ENCODE measurements at regions not wholly inside any gene's neighbourhood (a gene's known extent, or its start where the extent isn't known, plus 50 kb on each side); places are given as distances from the start of the nearest gene placed in this dataset.

DNA sequence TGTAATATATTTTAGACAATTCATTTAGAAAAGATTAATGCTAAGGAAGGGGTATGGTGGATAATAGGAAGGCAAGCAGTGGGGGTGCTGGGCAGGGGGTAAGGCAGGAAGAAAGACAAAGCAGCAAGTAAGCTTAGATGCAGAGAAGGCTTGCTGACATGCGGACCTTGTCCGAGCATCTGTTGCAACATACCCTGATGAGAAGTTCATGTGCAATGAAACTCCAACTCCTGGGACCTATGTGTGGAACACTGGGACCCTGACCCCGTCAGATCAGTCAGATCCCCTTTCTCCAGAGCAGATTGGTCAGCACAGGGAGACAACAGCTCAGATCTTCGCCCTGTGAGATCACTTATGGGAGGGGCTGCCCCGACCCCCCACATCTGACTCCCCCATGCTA lies 71.3 kb upstream of the ZNF599 start:
- Histone ChIP-seq H3K9me2 (ENCODE audit: insufficient read depth) (no peaks in the 10 kb centered on the region), H3K4me2 (ENCODE audit: unreplicated experiment) (no peak overlapping the region), H4K20me1 (ENCODE audit: insufficient read depth) (no peaks in the 10 kb centered on the region), H3K36me3 (ENCODE audit: low read depth) (no peaks in the 10 kb centered on the region), H3K9me3 (ENCODE audit: low read depth) (no peaks in the 10 kb centered on the region), H3K4me1 (ENCODE audit: insufficient read depth) (no peaks in the 10 kb centered on the region), H3K27ac (no peak overlapping the region), H3K27me3 (replicated peaks; ENCODE audit: insufficient read depth) (no peaks in the 10 kb centered on the region), H3K79me2 (ENCODE audit: insufficient read depth) (no peaks in the 10 kb centered on the region), H3F3A (ENCODE audit: insufficient read depth) (no peaks in the 10 kb centered on the region), H3K4me3 (no peak overlapping the region), H3K9ac (no peak overlapping the region), H2AFZ (no peak overlapping the region)
- in situ Hi-C loops (cut with MboI): no loop called here
- no peak for TF ChIP-seq EZH2phosphoT487 (IDR thresholded peaks at IDR 0.05; ENCODE audit: insufficient read depth, low read depth)
- no peak for TF ChIP-seq EZH2 (IDR thresholded peaks at IDR 0.05; ENCODE audit: insufficient read depth, poor library complexity, severe bottlenecking)
- 21 to 31% methylated on average over 5 of the region's 5 CpGs for WGBS, 2 experiments (ENCODE audit: low coverage in 1 of 2, low lambda C conversion rate in 2 of 2, missing lambda C conversion rate in 2 of 2)
- no peak for DNase-seq

DNA sequence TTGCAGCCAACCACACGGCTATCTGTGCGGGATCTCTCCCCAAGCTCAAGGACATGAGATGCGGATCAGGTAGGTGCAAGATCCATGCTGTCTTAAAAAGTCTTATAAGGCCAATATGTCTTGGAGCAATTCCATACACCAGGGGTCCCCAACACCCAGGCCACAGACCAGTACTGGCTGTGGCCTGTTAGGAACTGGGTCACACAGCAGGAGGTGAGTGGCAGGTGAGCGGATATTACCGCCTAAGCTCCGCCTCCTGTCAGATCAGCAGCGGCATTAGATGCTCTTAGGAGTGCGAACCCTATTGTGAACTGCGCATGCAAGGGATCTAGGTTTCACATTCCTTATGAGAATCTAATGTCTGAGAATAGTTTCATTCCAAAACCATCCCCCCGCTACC lies 68.8 kb upstream of the ZNF599 start:
- Histone ChIP-seq H3K79me2 (ENCODE audit: insufficient read depth) (no peaks in the 10 kb centered on the region), H3K4me2 (ENCODE audit: unreplicated experiment) (no peak overlapping the region), H4K20me1 (ENCODE audit: insufficient read depth) (no peaks in the 10 kb centered on the region), H3K4me3 (no peak overlapping the region), H3K9me3 (ENCODE audit: low read depth) (no peaks in the 10 kb centered on the region), H2AFZ (no peak overlapping the region), H3K9ac (no peak overlapping the region), H3F3A (ENCODE audit: insufficient read depth) (no peaks in the 10 kb centered on the region), H3K36me3 (ENCODE audit: low read depth) (no peaks in the 10 kb centered on the region), H3K27ac (no peak overlapping the region), H3K9me2 (ENCODE audit: insufficient read depth) (no peaks in the 10 kb centered on the region), H3K27me3 (replicated peaks; ENCODE audit: insufficient read depth) (0 out of 2 replicates have a peak, but pooled peaks cover 5% of the 10 kb centered on the region), H3K4me1 (ENCODE audit: insufficient read depth) (no peaks in the 10 kb centered on the region)
- 71 to 79% methylated on average over 10 of the region's 10 CpGs for WGBS, 2 experiments (ENCODE audit: low coverage in 1 of 2, low lambda C conversion rate in 2 of 2, missing lambda C conversion rate in 2 of 2)
- DNase-seq: no peak
- no peak for TF ChIP-seq EZH2 (IDR thresholded peaks at IDR 0.05; ENCODE audit: insufficient read depth, poor library complexity, severe bottlenecking)
- in situ Hi-C loops (cut with MboI): no loop called here

DNA sequence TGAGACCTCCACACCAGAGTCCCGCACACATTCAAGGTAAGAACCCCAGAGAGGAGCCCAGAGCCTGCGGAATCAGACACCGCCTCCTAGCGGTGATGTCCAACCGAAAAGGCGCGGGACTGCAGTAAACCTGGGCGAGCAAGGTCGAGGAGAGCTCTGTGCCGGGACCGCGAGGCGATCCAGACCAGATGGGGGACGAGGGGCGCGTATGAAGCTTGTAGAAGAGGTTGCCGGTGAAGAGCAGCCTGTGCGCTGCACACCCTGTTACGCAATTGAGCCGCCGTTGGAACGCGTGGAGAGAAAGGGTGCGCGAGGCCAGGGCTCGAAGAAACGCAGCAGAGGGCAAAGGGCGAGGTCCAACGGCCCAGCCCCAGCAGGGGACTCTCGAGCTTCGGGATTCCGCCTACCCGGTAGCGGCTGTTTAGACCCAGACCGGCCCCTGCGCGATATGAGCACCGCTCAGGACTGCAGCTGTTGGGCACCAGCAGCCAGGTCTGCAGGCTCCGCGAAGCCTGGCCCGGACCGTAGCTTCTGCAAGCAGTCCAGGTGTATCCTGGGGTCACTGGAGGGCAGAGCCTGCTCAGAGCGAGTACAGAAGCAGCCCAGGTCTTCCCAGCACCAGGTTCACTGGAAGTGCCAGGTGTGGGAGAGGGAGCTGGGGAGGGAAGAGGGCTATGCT lies 65.9 kb upstream of the ZNF599 start:
- Histone ChIP-seq H3K4me1 (ENCODE audit: insufficient read depth) (no peaks in the 10 kb centered on the region), H3K27ac (no peak overlapping the region), H2AFZ (no peak overlapping the region), H4K20me1 (ENCODE audit: insufficient read depth) (no peaks in the 10 kb centered on the region), H3K4me3 (no peak overlapping the region), H3K4me2 (ENCODE audit: unreplicated experiment) (no peak overlapping the region), H3K36me3 (ENCODE audit: low read depth) (no peaks in the 10 kb centered on the region), H3K27me3 (replicated peaks; ENCODE audit: insufficient read depth) (peaks cover 17% of the 10 kb centered on the region; the same call in 1 of the 2 replicates), H3F3A (ENCODE audit: insufficient read depth) (no peaks in the 10 kb centered on the region), H3K9me3 (ENCODE audit: low read depth) (no peaks in the 10 kb centered on the region), H3K9me2 (ENCODE audit: insufficient read depth) (no peaks in the 10 kb centered on the region), H3K9ac (no peak overlapping the region), H3K79me2 (ENCODE audit: insufficient read depth) (no peaks in the 10 kb centered on the region)
- 4 to 5% methylated on average over 43 of the region's 43 CpGs for WGBS, 2 experiments (ENCODE audit: low coverage in 1 of 2, low lambda C conversion rate in 2 of 2, missing lambda C conversion rate in 2 of 2)
- DNase-seq: peak; percentile 37
- in situ Hi-C loops (cut with MboI): no loop called here
- TF ChIP-seq EZH2 (IDR thresholded peaks at IDR 0.05; ENCODE audit: insufficient read depth, poor library complexity, severe bottlenecking) (no peak), EZH2phosphoT487 (IDR thresholded peaks at IDR 0.05; ENCODE audit: insufficient read depth, low read depth) (no peak)

DNA sequence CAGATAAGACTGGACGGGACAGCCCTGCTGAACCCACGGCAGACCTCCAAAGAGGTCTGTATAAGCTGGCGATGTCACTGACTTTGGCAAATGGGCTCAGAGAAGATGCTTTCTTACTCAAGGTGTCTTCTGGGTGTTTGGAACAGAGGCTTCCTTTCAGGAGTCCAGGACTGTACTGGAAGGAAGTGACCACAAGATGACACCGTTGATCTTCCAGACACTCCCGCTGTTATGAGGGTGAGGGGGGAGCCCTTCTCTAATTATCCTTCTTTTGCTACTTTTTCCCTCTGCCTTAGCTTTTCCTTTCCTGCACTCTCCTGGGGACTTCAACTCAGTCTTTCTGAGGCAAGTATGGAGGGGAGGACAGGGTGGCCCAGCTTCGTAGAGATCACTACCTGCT lies 65.2 kb upstream of the ZNF599 start:
- Histone ChIP-seq H3K9ac (no peak overlapping the region), H3K36me3 (ENCODE audit: low read depth) (no peaks in the 10 kb centered on the region), H4K20me1 (ENCODE audit: insufficient read depth) (no peaks in the 10 kb centered on the region), H2AFZ (no peak overlapping the region), H3F3A (ENCODE audit: insufficient read depth) (no peaks in the 10 kb centered on the region), H3K4me1 (ENCODE audit: insufficient read depth) (no peaks in the 10 kb centered on the region), H3K9me2 (ENCODE audit: insufficient read depth) (no peaks in the 10 kb centered on the region), H3K4me2 (ENCODE audit: unreplicated experiment) (no peak overlapping the region), H3K79me2 (ENCODE audit: insufficient read depth) (no peaks in the 10 kb centered on the region), H3K27me3 (replicated peaks; ENCODE audit: insufficient read depth) (peaks cover 17% of the 10 kb centered on the region; the same call in 1 of the 2 replicates), H3K4me3 (no peak overlapping the region), H3K9me3 (ENCODE audit: low read depth) (no peaks in the 10 kb centered on the region), H3K27ac (no peak overlapping the region)
- peak; percentile 5 for DNase-seq
- in situ Hi-C loops (cut with MboI): no loop called here
- no peak for TF ChIP-seq EZH2phosphoT487 (IDR thresholded peaks at IDR 0.05; ENCODE audit: insufficient read depth, low read depth)
- TF ChIP-seq EZH2 (IDR thresholded peaks at IDR 0.05; ENCODE audit: insufficient read depth, poor library complexity, severe bottlenecking): no peak
- WGBS, 2 experiments (ENCODE audit: low coverage in 1 of 2, low lambda C conversion rate in 2 of 2, missing lambda C conversion rate in 2 of 2): 43% methylated on average over 6 of the region's 6 CpGs

Measured in GM23248 (cell line).